ENCODE measurements at regions not wholly inside any gene's neighbourhood (a gene's known extent, or its start where the extent isn't known, plus 50 kb on each side); places are given as distances from the start of the nearest gene placed in this dataset.
"Not testable (repeated sequence)": the region's sequence is repeated elsewhere in the genome, so short reads cannot be mapped to it uniquely, and the experiment has no call there.

GRCh38 chr7:6882321-6882721 is 56.2 kb upstream of the CCZ1B start:
- peak; percentile 46 for DNase-seq (ENCODE audit: low spot score)

- not testable (repeated sequence) for DNase-seq (ENCODE audit: low spot score)
Observed at GRCh38 chr7:6883756-6884155, 57.7 kb upstream of the CCZ1B start.

DNA sequence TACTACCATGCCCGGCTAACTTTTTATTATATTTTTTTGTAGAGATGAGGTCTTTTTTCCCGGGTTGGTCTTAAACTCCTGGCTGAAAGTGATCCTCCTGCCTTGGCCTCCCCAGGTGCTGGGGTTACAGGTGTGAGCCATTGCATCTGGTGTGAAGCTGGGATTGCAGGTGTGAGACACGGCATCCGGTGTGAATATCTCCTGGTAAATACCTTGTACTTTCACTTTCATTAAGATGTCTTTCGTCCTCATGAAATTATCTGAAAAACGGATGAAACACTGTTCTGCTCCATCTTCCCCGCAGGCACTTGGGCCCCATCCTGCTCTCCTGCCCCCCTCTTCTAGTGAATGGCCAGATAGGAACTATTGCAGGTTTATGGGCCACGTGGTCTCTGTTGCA is 60.1 kb upstream of the CCZ1B start:
- DNase-seq (ENCODE audit: low spot score): no peak

DNA sequence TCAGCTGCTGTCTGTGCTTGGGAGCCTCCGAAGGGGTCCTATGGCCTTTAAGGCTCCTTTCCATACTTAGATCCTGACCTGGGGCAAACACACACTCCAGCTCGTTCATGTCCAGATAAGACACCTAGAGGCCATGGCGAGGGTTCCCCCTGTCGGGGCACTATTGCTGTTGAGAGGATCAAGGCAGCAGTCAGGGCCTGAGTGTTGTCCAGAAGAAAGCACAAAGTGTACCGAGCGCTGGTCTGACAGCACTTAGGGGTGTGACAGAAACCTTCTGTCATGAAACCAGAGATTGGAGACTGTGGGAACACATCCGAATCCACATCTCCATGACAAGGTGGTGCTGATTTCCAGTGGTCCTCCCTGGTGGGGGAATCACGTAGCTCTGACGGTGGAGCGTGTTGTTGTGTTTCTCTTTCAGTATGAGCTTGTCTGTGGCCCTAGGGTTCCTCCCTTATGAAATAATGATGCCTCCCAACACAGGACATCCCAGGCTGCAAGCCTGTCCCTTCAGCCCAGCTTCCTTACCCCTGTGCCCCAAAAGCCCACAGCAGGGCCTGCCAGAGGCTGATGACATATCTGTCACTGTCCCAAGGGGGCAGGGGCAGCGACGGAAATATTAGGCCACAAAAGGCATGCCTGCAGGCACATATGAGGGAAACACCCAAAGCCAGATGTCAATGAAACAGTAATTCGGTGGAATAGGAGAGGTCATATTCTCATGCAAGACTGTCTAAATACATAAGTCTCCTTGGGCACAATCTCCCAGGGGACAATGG is 62.4 kb upstream of the CCZ1B start:
- not testable (repeated sequence) for DNase-seq (ENCODE audit: low spot score)

DNA sequence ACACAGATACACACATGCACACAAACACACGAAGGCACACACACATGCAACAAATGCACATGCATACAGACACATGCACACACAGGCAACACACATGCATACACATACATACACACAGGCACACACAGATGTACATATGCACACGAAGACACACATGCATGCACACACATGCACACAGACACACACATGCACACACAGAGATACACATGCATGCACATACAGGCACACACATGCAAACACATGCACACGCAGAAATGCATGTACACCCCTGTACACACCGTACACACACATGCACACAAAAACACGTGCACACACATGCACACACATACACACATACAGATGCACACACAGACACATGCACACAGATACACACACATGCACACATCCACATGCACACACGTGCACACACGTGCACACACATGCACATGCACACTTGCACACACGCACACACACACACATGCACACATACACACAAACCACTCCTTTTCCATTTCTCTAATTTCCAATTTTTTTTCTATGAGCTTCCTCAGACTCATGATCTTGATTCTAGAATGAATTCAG is 63.3 kb upstream of the CCZ1B start:
- DNase-seq (ENCODE audit: low spot score): no peak

GRCh38 chr7:6902097-6902518 is 76.0 kb upstream of the CCZ1B start:
- DNase-seq (ENCODE audit: low spot score): not testable (repeated sequence)

GRCh38 chr7:6903289-6903688 is 77.2 kb upstream of the CCZ1B start:
- DNase-seq (ENCODE audit: low spot score): not testable (repeated sequence)

DNA sequence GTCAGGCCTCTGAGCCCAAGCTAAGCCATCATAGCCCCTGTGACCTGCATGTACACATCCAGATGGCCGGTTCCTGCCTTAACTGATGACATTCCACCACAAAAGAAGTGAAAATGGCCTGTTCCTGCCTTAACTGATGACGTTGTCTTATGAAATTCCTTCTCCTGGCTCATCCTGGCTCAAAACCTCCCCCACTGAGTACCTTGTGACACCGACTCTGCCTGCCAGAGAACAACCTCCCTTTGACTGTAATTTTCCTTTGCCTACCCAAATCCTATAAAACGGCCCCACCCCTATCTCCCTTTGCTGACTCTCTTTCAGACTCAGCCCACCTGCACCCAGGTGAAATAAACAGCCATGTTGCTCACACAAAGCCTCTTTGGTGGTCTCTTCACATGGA is 77.7 kb upstream of the CCZ1B start:
- DNase-seq (ENCODE audit: low spot score): not testable (repeated sequence)

DNA sequence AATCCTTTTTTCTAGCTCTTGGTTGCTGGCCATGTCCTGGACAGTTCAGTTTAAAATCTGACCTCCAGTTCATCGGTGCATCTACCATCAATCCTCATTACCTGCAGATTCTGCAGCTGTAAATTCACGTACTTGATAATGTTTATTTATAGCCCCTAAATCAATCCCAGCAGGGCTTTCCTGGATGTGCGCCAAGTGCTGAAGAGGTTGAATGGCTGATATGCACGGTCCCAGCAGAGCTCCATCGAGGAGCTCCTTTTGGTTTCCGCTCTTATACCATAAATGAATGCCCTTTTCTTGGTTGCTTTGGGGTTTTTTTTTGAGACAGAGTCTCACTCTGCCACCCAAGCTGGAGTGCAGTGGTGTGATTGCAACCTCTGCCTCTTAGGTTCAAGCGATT is 91.2 kb upstream of the CCZ1B start:
- no peak for DNase-seq (ENCODE audit: low spot score)

- DNase-seq (ENCODE audit: low spot score): not testable (repeated sequence)
Observed at GRCh38 chr7:6919169-6919568, 93.1 kb upstream of the CCZ1B start.

GRCh38 chr7:6924523-6924922 is 98.4 kb upstream of the CCZ1B start:
- DNase-seq (ENCODE audit: low spot score): not testable (repeated sequence)

DNA sequence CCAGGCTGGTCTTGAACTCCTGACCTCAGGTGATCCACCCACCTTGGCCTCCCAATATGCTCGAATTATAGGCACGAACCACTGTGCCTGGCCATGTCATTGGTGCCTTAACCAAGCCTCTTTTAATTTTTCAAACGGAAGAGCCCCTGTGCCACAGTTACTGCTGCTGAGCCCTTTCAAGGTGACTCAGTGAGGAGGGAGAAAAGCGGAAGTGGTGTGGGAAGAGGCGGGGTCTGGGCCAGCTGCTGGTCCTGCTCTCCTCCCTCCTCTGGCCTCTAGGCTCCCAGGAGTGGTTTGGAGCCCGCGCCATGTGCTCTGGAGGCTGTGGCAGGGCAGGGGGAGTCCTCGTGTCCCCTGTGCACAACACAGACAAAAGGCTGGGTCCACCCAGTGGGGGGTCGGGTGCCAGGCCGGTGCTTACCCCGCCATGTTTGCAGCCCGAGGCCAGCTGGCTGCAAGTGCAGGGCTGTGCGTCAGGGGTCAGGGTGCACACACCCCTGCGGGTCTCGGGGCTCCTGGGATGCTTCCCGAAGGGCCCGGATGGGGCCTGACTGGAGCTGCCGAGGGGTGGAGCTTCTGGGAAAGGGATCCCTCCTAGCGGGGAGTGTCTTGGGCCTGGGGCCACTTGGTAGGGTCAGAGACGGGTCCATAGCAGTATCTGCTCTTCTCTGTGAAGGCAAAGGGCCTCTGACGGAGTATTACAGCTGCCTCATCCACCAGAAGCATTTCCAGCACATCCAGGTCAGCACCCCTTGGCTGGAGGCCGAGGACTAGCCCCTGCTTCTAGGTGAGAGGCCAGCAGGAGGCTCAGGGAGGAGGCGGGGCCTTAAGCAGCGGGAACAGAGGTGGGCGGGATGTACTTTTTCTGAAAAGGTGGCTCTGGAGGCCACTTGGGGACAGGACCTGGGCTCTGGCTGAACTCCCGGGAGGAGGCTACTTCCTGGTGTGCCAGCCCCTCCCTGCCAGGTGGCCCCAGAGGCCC is 100.4 kb upstream of the CCZ1B start:
- not testable (repeated sequence) for DNase-seq (ENCODE audit: low spot score)

DNA sequence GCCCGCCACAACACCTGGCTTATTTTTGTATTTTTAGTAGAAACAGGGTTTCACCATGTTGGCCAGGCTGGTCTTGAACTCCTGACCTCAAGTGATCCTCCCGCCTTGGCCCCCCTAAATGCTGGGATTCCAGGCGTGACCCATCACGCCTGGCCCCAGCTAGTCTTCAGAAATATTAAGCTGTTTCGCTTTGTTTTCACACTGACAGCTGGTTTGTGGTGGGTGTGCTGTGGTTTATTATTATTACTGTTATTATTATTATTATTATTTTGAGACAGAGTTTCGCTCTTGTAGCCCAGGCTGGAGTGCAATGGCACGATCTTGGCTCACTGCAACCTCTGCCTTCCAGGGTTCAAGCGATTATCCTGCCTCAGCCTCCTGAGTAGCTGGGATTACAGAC is 101.6 kb upstream of the CCZ1B start:
- DNase-seq (ENCODE audit: low spot score): not testable (repeated sequence)

DNA sequence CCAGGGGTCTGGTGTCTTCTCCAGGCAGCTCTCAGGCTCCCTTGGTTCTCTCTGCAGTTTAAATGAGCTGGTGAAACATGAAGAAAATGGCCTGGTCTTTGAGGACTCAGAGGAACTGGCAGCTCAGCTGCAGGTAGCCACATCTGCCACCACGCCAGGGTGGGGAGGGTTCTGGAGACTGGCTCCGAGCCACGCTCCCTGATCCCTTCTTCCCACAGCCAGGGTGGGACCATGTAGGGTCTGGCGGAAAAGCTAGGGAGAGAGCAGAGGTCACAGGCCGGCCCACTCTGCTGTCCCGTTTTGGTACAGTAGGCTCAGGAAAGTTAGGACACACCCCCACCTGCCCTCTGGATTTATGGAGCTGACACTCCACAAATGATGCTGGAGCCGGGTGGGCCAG is 103.5 kb upstream of the CCZ1B start:
- not testable (repeated sequence) for DNase-seq (ENCODE audit: low spot score)

GRCh38 chr7:6930081-6930635 is 104.1 kb upstream of the CCZ1B start:
- not testable (repeated sequence) for DNase-seq (ENCODE audit: low spot score)

DNA sequence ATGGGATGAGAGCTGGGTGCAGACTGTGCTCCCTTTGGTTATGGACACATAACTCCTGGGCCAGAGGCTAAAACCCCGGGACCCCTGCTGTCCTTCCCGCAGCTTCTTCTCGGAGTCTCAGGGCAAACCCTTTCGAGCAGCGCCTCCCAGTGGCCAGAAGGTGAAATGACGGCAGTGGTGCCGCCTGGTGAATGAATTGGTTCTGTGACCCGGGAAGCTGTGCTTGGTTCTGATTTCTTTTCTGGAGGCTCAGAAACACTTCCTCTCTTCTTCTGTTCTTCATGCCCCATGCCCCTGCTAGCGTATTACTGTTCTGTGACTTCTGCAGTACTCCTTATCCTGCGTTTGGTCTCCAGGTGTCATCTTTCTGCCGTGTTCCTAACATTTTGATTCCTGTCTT is 104.7 kb upstream of the CCZ1B start:
- DNase-seq (ENCODE audit: low spot score): not testable (repeated sequence)

DNA sequence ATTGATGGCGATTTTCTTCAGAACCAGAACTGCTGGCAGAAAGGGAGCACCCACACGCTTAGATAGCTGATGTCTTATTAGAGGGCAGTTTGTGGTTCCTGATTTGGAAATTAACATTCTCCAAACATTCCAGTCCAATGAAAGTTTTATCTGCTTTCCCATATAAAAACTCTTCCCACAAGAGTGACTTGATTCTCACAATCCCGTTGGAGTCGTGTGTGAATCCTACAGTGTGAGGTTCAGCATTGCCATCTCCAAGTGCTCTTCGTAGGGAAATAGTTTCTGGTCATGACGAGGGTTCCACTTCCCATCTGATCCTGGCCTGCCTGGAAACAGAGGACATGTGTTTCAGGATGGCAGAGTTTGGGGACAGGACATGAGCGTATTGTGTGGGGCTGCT is 105.4 kb upstream of the CCZ1B start:
- DNase-seq (ENCODE audit: low spot score): peak; percentile 18

- not testable (repeated sequence) for DNase-seq (ENCODE audit: low spot score)
Observed at GRCh38 chr7:6933954-6934632, 108.0 kb upstream of the CCZ1B start.

DNA sequence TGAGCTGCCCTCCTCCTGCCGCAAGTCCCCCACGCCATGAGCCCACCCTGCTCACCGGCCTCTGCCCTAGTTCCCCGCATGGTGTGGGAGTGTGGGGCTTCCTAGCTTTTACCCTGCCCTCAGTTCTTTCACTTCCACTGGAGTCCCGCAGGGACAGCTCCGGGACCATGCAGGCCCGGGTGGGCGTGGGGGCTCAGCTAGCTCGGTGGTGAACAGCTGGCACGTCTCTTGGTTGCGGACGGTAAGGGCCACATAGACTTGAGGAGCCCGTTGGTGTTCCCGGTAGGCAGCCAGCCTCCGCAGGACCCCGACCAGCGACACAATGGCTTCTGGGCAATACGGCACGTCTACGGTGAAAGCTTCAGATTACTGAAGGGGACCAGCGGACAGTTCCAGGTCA is 108.9 kb upstream of the CCZ1B start:
- no peak for DNase-seq (ENCODE audit: low spot score)

GRCh38 chr7:6936626-6937025 is 110.6 kb upstream of the CCZ1B start:
- DNase-seq (ENCODE audit: low spot score): peak; percentile 71

- DNase-seq (ENCODE audit: low spot score): not testable (repeated sequence)
Observed at GRCh38 chr7:6937746-6938145, 111.7 kb upstream of the CCZ1B start.
